H9 (cell line): ENCODE measurements at regions not wholly inside any gene's neighbourhood (a gene's known extent, or its start where the extent isn't known, plus 50 kb on each side); places are given as distances from the start of the nearest gene placed in this dataset.

ENCODE experiments used
- DNase-seq: peaks from one replicate; pipeline ENCODE4 v3.0.0-alpha.2; 2017
- H2AFZ ChIP-seq: one replicate; pipeline ENCODE4 v1.6.1; 2013; ENCODE audit warnings: mild to moderate bottlenecking, low read length, control low read depth, moderate library complexity
- H2AK5ac ChIP-seq: 2 replicates; pipeline ENCODE4 v1.6.1; 2013; ENCODE audit warnings: low read length, control low read depth, mixed read lengths; ENCODE audit not compliant: insufficient read length
- H2BK120ac ChIP-seq: one replicate; pipeline ENCODE4 v1.6.1; 2013; ENCODE audit warnings: low read depth, mild to moderate bottlenecking, low read length, control low read depth, inconsistent platforms; ENCODE audit not compliant: poor library complexity, severe bottlenecking
- H2BK12ac ChIP-seq: 2 replicates; pipeline ENCODE4 v1.6.1; 2013; ENCODE audit warnings: low read length, control low read depth, mixed read lengths, low read depth; ENCODE audit not compliant: insufficient read length
- H2BK15ac ChIP-seq: 2 replicates; pipeline ENCODE4 v1.6.1; 2013; ENCODE audit warnings: low read depth, low read length, control low read depth
- H2BK20ac ChIP-seq: one replicate; pipeline ENCODE4 v1.6.1; 2013; ENCODE audit warnings: low read depth, mild to moderate bottlenecking, low read length, control low read depth, inconsistent platforms; ENCODE audit not compliant: poor library complexity, severe bottlenecking
- H2BK5ac ChIP-seq: 2 replicates; pipeline ENCODE4 v1.6.1; 2013; ENCODE audit warnings: low read length, control low read depth, mixed read lengths; ENCODE audit not compliant: insufficient read length
- H3K14ac ChIP-seq: 2 replicates; pipeline ENCODE4 v1.6.1; 2013; ENCODE audit warnings: low read length, control low read depth; ENCODE audit not compliant: insufficient read depth
- H3K18ac ChIP-seq: 2 replicates; pipeline ENCODE4 v1.6.1; 2013; ENCODE audit warnings: low read depth, mild to moderate bottlenecking, mixed read lengths, low read length, control low read depth; ENCODE audit not compliant: insufficient read length
- H3K23ac ChIP-seq: 2 replicates; pipeline ENCODE4 v1.6.1; 2013; ENCODE audit warnings: low read length, control low read depth, mixed read lengths, low read depth; ENCODE audit not compliant: insufficient read length
- H3K23me2 ChIP-seq: 2 replicates; pipeline ENCODE4 v1.6.1; 2013; ENCODE audit warnings: low read depth, mild to moderate bottlenecking, mixed read lengths, low read length, control low read depth; ENCODE audit not compliant: insufficient read length, poor library complexity, severe bottlenecking
- H3K27ac ChIP-seq: 2 replicates; pipeline ENCODE4 v1.5.1; 2013; ENCODE audit warnings: low read length, control low read depth, mixed read lengths, low read depth; ENCODE audit not compliant: insufficient read length
- H3K27me3 ChIP-seq: 2 replicates; pipeline ENCODE4 v1.6.1; 2013; ENCODE audit warnings: low read length, control low read depth, inconsistent platforms; ENCODE audit not compliant: insufficient read depth
- H3K4ac ChIP-seq: 2 replicates; pipeline ENCODE4 v1.6.1; 2013; ENCODE audit warnings: low read depth, mild to moderate bottlenecking, control low read depth, inconsistent platforms, low read length, moderate library complexity
- H3K4me1 ChIP-seq: 2 replicates; pipeline ENCODE4 v1.6.1; 2013; ENCODE audit warnings: low read length, control low read depth, inconsistent platforms; ENCODE audit not compliant: insufficient read depth
- H3K4me2 ChIP-seq: 2 replicates; pipeline ENCODE4 v1.6.1; 2013; ENCODE audit warnings: low read length, control low read depth, mixed read lengths; ENCODE audit not compliant: insufficient read length, insufficient read depth
- H3K56ac ChIP-seq: 2 replicates; pipeline ENCODE4 v1.6.1; 2013; ENCODE audit warnings: low read depth, mild to moderate bottlenecking, mixed read lengths, low read length, control low read depth; ENCODE audit not compliant: insufficient read length
- H3K79me1 ChIP-seq: 2 replicates; pipeline ENCODE4 v1.6.1; 2013; ENCODE audit warnings: low read depth, mild to moderate bottlenecking, moderate library complexity, low read length, control low read depth, inconsistent platforms; ENCODE audit not compliant: insufficient read depth, poor library complexity, severe bottlenecking
- H3K79me2 ChIP-seq: 2 replicates; pipeline ENCODE4 v1.6.1; 2013; ENCODE audit warnings: low read length, control low read depth, inconsistent platforms; ENCODE audit not compliant: insufficient read depth
- H3K9ac ChIP-seq: 2 replicates; pipeline ENCODE4 v1.6.1; 2013; ENCODE audit warnings: low read length, control low read depth, mixed read lengths; ENCODE audit not compliant: insufficient read length; ENCODE audit errors: extremely low read depth
- H3K9me3 ChIP-seq: one replicate; pipeline ENCODE4 v1.6.1; 2013; ENCODE audit warnings: low read depth, low read length, inconsistent platforms; ENCODE audit not compliant: control insufficient read depth
- H3T11ph ChIP-seq: one replicate; pipeline ENCODE4 v1.6.1; 2013; ENCODE audit warnings: mild to moderate bottlenecking, low read length, control low read depth, inconsistent platforms
- H4K20me1 ChIP-seq: one replicate; pipeline ENCODE4 v1.6.1; 2013; ENCODE audit not compliant: control insufficient read depth, insufficient read length, insufficient read depth
- H4K5ac ChIP-seq: 2 replicates; pipeline ENCODE4 v1.6.1; 2013; ENCODE audit warnings: low read depth, mild to moderate bottlenecking, mixed read lengths, low read length, control low read depth; ENCODE audit not compliant: insufficient read length
- H4K8ac ChIP-seq: replicated peaks from 2 replicates; pipeline ENCODE4 v1.6.1; 2013; ENCODE audit warnings: low read length, control low read depth, mixed read lengths, low read depth; ENCODE audit not compliant: insufficient read length
- H4K91ac ChIP-seq: 2 replicates; pipeline ENCODE4 v1.6.1; 2013; ENCODE audit warnings: low read depth, mild to moderate bottlenecking, moderate library complexity, mixed read lengths, low read length, control low read depth; ENCODE audit not compliant: insufficient read length
- H3K27ac Mint-ChIP-seq, 3 experiments: 2 replicates in 2 of 3; 3 replicates in 1 of 3; pipeline ENCODE4 v1.8.0; 2020 to 2021; ENCODE audit warnings: mixed read lengths in 3 of 3, mild to moderate bottlenecking in 1 of 3, moderate library complexity in 1 of 3
- H3K27me3 Mint-ChIP-seq: 2 replicates; pipeline ENCODE4 v1.8.0; 2021; ENCODE audit warnings: low read depth, mild to moderate bottlenecking, moderate library complexity, mixed read lengths
- H3K36me3 Mint-ChIP-seq, 3 experiments: 2 replicates in 2 of 3; 3 replicates in 1 of 3; pipeline ENCODE4 v1.8.0; 2020 to 2021; ENCODE audit warnings: low read depth in 3 of 3, mixed read lengths in 3 of 3; ENCODE audit not compliant: insufficient read depth in 1 of 3
- H3K4me1 Mint-ChIP-seq, 2 experiments: 2 replicates each; pipeline ENCODE4 v1.8.0; 2020; ENCODE audit warnings: mixed read lengths in 2 of 2
- H3K4me3 Mint-ChIP-seq, 2 experiments: 2 replicates in 1 of 2; 3 replicates in 1 of 2; pipeline ENCODE4 v1.8.0; 2020 to 2021; ENCODE audit warnings: mild to moderate bottlenecking in 2 of 2, mixed read lengths in 2 of 2, moderate library complexity in 1 of 2
- H3K9me3 Mint-ChIP-seq, 2 experiments: 2 replicates in 1 of 2; 3 replicates in 1 of 2; pipeline ENCODE4 v1.8.0; 2020; ENCODE audit warnings: mild to moderate bottlenecking in 2 of 2, mixed read lengths in 2 of 2, moderate library complexity in 1 of 2
- WGBS: extraction: QIAGEN DNeasy Blood & Tissue Kit; methylation state at CpG from one replicate; pipeline ENCODE4 v1.1.7; 2013; ENCODE audit warnings: missing lambda C conversion rate, low lambda C conversion rate, mixed read lengths; ENCODE audit not compliant: insufficient read length; ENCODE audit errors: extremely low coverage; 5-methylcytosine and 5-hydroxymethylcytosine counted together
- TF ChIP-seq, protein P1 (sequence below): fragments of 200-600 bp; sonication (generic); conservative IDR thresholded peaks from 3 replicates; pipeline ENCODE4 v1.8.0; 2021; ENCODE audit warnings: antibody characterized with exemption, mild to moderate bottlenecking

DNA sequence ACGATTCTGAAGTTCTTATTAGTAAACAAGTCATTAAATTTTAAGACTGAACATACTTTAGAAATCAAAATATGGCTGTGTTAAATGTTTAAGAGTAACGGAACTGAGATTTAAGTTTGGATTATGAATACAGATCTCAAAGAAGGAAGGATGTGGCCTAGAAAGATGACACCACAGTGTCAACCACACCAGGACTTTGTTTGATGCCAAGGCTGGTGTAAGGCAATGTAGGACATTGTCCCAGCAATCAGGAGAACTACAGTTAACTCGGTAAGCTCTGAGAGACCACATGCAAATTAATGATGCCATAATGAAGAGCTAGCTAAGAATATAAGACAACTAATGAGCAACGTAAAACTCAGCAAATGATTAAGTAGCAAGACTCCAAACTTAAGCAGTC, 932.9 kb downstream of the ADGRL2 start:
- H4K5ac ChIP-seq: no peak overlapping the region
- Mint-ChIP-seq H3K27me3 (no peaks in the 10 kb centered on the region), H3K27ac (no peak overlapping the region), H3K4me1 (no peaks in the 10 kb centered on the region), H3K9me3 (peaks cover 19 to 21% of the 10 kb centered on the region in 2 experiments), H3K4me3 (no peak overlapping the region), H3K36me3 (peaks cover 12 to 25% (median 15%) of the 10 kb centered on the region in 3 experiments)
- H3K18ac ChIP-seq: no peak overlapping the region
- H3T11ph ChIP-seq: no peak overlapping the region
- H2AK5ac ChIP-seq: no peak overlapping the region
- H4K8ac ChIP-seq: no peak overlapping the region
- H3K14ac ChIP-seq: no peak overlapping the region
- TF ChIP-seq, protein P1, sequence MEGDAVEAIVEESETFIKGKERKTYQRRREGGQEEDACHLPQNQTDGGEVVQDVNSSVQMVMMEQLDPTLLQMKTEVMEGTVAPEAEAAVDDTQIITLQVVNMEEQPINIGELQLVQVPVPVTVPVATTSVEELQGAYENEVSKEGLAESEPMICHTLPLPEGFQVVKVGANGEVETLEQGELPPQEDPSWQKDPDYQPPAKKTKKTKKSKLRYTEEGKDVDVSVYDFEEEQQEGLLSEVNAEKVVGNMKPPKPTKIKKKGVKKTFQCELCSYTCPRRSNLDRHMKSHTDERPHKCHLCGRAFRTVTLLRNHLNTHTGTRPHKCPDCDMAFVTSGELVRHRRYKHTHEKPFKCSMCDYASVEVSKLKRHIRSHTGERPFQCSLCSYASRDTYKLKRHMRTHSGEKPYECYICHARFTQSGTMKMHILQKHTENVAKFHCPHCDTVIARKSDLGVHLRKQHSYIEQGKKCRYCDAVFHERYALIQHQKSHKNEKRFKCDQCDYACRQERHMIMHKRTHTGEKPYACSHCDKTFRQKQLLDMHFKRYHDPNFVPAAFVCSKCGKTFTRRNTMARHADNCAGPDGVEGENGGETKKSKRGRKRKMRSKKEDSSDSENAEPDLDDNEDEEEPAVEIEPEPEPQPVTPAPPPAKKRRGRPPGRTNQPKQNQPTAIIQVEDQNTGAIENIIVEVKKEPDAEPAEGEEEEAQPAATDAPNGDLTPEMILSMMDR: no peak
- WGBS: no CpG with 5 or more reads among the region's 4 CpGs
- no peak overlapping the region for H4K91ac ChIP-seq
- no peak overlapping the region for H3K4me2 ChIP-seq
- no peak overlapping the region for H3K27ac ChIP-seq
- no peak overlapping the region for H3K9ac ChIP-seq
- no peaks in the 10 kb centered on the region for H3K79me2 ChIP-seq
- no peak overlapping the region for H3K23ac ChIP-seq
- no peak overlapping the region for H2AFZ ChIP-seq
- H3K4me1 ChIP-seq: no peaks in the 10 kb centered on the region
- H2BK120ac ChIP-seq: no peak overlapping the region
- H3K9me3 ChIP-seq: no peaks in the 10 kb centered on the region
- no peak overlapping the region for H2BK5ac ChIP-seq
- no peaks in the 10 kb centered on the region for H3K79me1 ChIP-seq
- no peak overlapping the region for H2BK15ac ChIP-seq
- no peak overlapping the region for H3K56ac ChIP-seq
- H3K23me2 ChIP-seq: no peaks in the 10 kb centered on the region
- H3K4ac ChIP-seq: no peak overlapping the region
- H4K20me1 ChIP-seq: no peaks in the 10 kb centered on the region
- no peak overlapping the region for H2BK20ac ChIP-seq
- no peak overlapping the region for H2BK12ac ChIP-seq
- DNase-seq: no peak
- H3K27me3 ChIP-seq: no peaks in the 10 kb centered on the region
